ENCODE measurements at regions not wholly inside any gene's neighbourhood (a gene's known extent, or its start where the extent isn't known, plus 50 kb on each side); places are given as distances from the start of the nearest gene placed in this dataset.

- H3K4me3 ChIP-seq (ENCODE audit: low read length) = no peak overlapping the region
Measured at GRCh38 chr6:56799989-56800388, 154.9 kb upstream of the BEND6 start.

DNA sequence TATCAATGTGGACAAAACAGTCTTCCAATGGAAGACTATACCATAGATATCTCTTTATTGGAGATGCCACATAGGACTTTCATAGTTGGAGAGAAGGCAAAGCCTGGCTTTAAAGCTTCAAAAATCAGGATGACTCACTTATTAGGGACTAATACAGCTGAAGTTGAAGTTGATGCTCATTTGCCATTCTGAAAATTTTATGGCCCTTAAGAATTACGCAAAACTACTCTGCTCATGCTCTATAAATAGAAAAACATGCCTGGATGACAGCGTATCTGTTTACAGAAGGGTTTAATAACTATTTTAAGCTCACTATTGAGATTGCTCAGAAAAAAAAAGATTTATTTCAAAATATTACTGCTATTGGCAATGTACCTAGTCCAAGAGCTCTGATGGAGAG is 155.5 kb upstream of the DST start:
- no peak overlapping the region for H3K4me3 ChIP-seq (ENCODE audit: low read length)
- peak; percentile 66 for DNase-seq (ENCODE audit: low read depth)
- TF ChIP-seq, protein P1, sequence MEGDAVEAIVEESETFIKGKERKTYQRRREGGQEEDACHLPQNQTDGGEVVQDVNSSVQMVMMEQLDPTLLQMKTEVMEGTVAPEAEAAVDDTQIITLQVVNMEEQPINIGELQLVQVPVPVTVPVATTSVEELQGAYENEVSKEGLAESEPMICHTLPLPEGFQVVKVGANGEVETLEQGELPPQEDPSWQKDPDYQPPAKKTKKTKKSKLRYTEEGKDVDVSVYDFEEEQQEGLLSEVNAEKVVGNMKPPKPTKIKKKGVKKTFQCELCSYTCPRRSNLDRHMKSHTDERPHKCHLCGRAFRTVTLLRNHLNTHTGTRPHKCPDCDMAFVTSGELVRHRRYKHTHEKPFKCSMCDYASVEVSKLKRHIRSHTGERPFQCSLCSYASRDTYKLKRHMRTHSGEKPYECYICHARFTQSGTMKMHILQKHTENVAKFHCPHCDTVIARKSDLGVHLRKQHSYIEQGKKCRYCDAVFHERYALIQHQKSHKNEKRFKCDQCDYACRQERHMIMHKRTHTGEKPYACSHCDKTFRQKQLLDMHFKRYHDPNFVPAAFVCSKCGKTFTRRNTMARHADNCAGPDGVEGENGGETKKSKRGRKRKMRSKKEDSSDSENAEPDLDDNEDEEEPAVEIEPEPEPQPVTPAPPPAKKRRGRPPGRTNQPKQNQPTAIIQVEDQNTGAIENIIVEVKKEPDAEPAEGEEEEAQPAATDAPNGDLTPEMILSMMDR (IDR thresholded peaks at IDR 0.05; ENCODE audit: insufficient read depth, low read depth, low read length, missing control alignments) = no peak

More at GRCh38 chr6:56799989-56800388, 154.9 kb upstream of the BEND6 start:
- TF ChIP-seq, protein P1 (IDR thresholded peaks at IDR 0.05; ENCODE audit: insufficient read depth, low read depth, low read length, missing control alignments) = no peak
- DNase-seq (ENCODE audit: low read depth) = no peak

GRCh38 chr6:56796196-56796532 is 153.5 kb upstream of the DST start:
- DNase-seq (ENCODE audit: low read depth) = peak; percentile 53
- no peak overlapping the region for H3K4me3 ChIP-seq (ENCODE audit: low read length)
- TF ChIP-seq, protein P1 (IDR thresholded peaks at IDR 0.05; ENCODE audit: insufficient read depth, low read depth, low read length, missing control alignments) = no peak

DNA sequence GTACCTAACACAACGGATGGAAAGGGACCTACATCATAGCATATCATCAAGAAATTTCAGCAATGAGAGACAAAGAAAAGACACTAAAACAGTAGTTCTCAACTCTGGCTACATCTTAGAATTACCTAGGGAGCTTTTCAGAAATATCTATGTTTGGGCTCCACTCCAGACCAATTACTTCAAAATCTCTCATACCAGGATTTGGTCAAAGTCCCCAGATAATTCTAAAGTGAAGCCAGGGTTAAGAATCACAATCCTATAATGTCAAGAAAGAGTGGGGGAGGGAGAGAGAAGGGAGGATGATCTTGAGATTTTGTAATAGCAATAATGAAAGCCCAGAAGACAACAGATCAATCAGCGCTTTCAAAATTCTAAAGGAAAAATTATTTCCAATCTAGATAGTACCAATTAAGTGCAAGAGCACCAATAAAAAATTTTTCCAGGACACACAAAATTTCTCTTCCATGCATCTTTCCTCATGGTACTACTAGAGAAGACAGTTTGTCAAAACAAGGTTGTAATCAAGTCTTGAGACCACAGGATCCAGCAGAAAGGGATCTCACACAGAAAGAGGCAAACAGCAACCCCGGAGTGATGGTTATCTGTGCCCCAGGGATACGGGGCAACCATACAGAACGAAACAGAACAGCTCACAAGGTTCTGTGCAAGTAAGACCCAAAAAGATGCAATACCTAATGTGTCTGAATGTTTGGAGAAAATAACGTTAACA is 152.9 kb upstream of the DST start:
- TF ChIP-seq, protein P1 (IDR thresholded peaks at IDR 0.05; ENCODE audit: insufficient read depth, low read depth, low read length, missing control alignments) = no peak
- no peak for DNase-seq (ENCODE audit: low read depth)
- H3K4me3 ChIP-seq (ENCODE audit: low read length) = no peak overlapping the region

GRCh38 chr6:56794421-56794820 is 151.7 kb upstream of the DST start:
- H3K4me3 ChIP-seq (ENCODE audit: low read length) = no peak overlapping the region
- peak; percentile 69 for DNase-seq (ENCODE audit: low read depth)
- TF ChIP-seq, protein P1 (IDR thresholded peaks at IDR 0.05; ENCODE audit: insufficient read depth, low read depth, low read length, missing control alignments) = no peak

GRCh38 chr6:56793938-56794337 is 151.2 kb upstream of the DST start:
- TF ChIP-seq, protein P1 (IDR thresholded peaks at IDR 0.05; ENCODE audit: insufficient read depth, low read depth, low read length, missing control alignments) = no peak
- no peak for DNase-seq (ENCODE audit: low read depth)
- H3K4me3 ChIP-seq (ENCODE audit: low read length) = no peak overlapping the region

DNA sequence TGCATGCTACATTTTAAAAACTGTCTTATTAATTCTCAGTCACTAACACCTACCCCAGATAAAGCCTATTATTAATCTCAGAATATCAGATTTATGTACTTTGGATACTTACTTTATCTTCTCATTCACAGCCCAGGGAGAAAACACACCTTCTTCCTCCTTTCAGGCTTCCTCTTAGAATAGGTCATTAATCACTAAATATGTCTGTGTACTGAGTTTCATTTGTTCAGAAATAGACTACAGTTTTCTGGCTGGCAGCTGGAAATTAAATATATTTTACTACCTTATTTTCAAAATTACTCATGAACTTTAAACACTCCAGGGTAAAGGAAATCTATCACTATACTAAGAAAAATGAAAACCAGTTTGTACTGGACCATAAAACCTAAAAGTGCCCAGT is 147.7 kb upstream of the DST start:
- H3K4me3 ChIP-seq (ENCODE audit: low read length) = no peak overlapping the region
- TF ChIP-seq, protein P1 (IDR thresholded peaks at IDR 0.05; ENCODE audit: insufficient read depth, low read depth, low read length, missing control alignments) = no peak
- no peak for DNase-seq (ENCODE audit: low read depth)
